Transverse colon (tissue), 4 donors: ENCODE measurements at regions not wholly inside any gene's neighbourhood (a gene's known extent, or its start where the extent isn't known, plus 50 kb on each side); places are given as distances from the start of the nearest gene placed in this dataset.

Experiments used
- DNase-seq: peaks from one replicate; pipeline ENCODE4 v3.0.0-alpha.2; 2019
- H3K27ac ChIP-seq, 4 donors: fragments of 200-600 bp; sonication (generic); 2 replicates each; pipeline ENCODE4 v1.5.1; 2016 to 2018; ENCODE audit warnings: inconsistent platforms in 4 of 4
- H3K27me3 ChIP-seq: fragments of 200-600 bp; sonication (generic); 2 replicates; pipeline ENCODE4 v1.5.1; 2017; ENCODE audit warnings: inconsistent platforms
- H3K36me3 ChIP-seq, 4 donors: fragments of 200-600 bp; sonication (generic); 2 replicates each; pipeline ENCODE4 v1.5.1; 2017 to 2019; ENCODE audit warnings: inconsistent platforms in 4 of 4
- H3K4me1 ChIP-seq, 4 donors: fragments of 200-600 bp; sonication (generic); 2 replicates each; pipeline ENCODE4 v1.5.1; 2017 to 2020; ENCODE audit warnings: inconsistent platforms in 4 of 4
- H3K4me3 ChIP-seq, 4 donors: fragments of 200-600 bp; sonication (generic); 1 replicate in 1 of 4; 2 replicates in 3 of 4; pipeline versions ENCODE4 v1.5.1 to v1.6.1; 2017 to 2019; ENCODE audit warnings: inconsistent platforms in 4 of 4
- H3K9me3 ChIP-seq, 2 donors: fragments of 200-600 bp; sonication (generic); 2 replicates each; pipeline ENCODE4 v1.5.1; 2017 to 2019; ENCODE audit warnings: inconsistent platforms in 2 of 2
- CTCF ChIP-seq, 5 experiments: fragments of 200-600 bp in 3 of 5; fragments of 450-650 bp in 2 of 5; sonication (generic) in 3 of 5; IDR thresholded peaks; 1 replicate in 2 of 5; 2 replicates in 3 of 5; pipeline ENCODE4 v1.5.1; 2016 to 2017; ENCODE audit warnings: antibody characterized with exemption in 5 of 5, inconsistent platforms in 3 of 5, mild to moderate bottlenecking in 2 of 5, moderate library complexity in 1 of 5
- EP300 ChIP-seq: sonication (generic); formaldehyde crosslinking; IDR thresholded peaks from one replicate; pipeline ENCODE4 v1.6.1; 2017; ENCODE audit warnings: antibody characterized with exemption, low read depth
- POLR2A ChIP-seq: fragments of 450-650 bp; IDR thresholded peaks from one replicate; pipeline ENCODE4 v1.6.1; 2016; ENCODE audit warnings: antibody characterized with exemption, mild to moderate bottlenecking, moderate library complexity
- POLR2AphosphoS5 ChIP-seq, 3 donors: sonication (generic); formaldehyde crosslinking; IDR thresholded peaks; one replicate each; pipeline ENCODE4 v1.6.1; 2016; ENCODE audit warnings: antibody characterized with exemption in 3 of 3
- WGBS, 2 donors: methylation state at CpG; one replicate each; pipeline ENCODE4 v1.1.5; 2018; ENCODE audit warnings: low coverage in 1 of 2; 5-methylcytosine and 5-hydroxymethylcytosine counted together
- in situ Hi-C, 4 donors: fragments of 200-750 bp; cut with MboI; loops; one replicate each; pipeline versions ENCODE4 v1.15.0 to v1.15.1; 2017; ENCODE audit warnings: low sequenced_read_pairs in 3 of 4, low pct_ligation_motif_present in 1 of 4, low pct_unique_long_range_greater_than_20kb in 1 of 4
- intact Hi-C: fragments of 100-400 bp; cut with DNase I; formaldehyde crosslinking; loops from one replicate; pipeline ENCODE4 v1.15.1; 2023; ENCODE audit warnings: low total_unique reads

GRCh38 chr16:27717726-27718125, 167.8 kb downstream of the KATNIP start:
- 94% methylated on average over 2 of the region's 2 CpGs; no CpG with 5 or more reads in 1 of the 2 donors for WGBS, 2 donors
- H3K9me3 ChIP-seq = no peaks in the 10 kb centered on the region
- peak overlapping the region in 1 of 4 donors; percentile 17 for H3K27ac ChIP-seq
- H3K27me3 ChIP-seq = no peaks in the 10 kb centered on the region
- in situ Hi-C loops = no loop called here
- intact Hi-C loops = no loop called here
- H3K4me3 ChIP-seq = no peak overlapping the region
- no peaks in the 10 kb centered on the region for H3K36me3 ChIP-seq
- TF ChIP-seq EP300 = no peak
- TF ChIP-seq CTCF (IDR thresholded peaks at IDR 0.05) = no peak
- TF ChIP-seq POLR2AphosphoS5 (IDR thresholded peaks at IDR 0.05) = no peak
- no peak for TF ChIP-seq POLR2A
- no peak for DNase-seq
- H3K4me1 ChIP-seq = peaks cover 0 to 15% (median 13%) of the 10 kb centered on the region in 4 donors

GRCh38 chr16:27718201-27719105, 168.5 kb downstream of the KATNIP start:
- in situ Hi-C loops (no loop called here), intact Hi-C loops (no loop called here)
- Histone ChIP-seq H3K36me3 (no peaks in the 10 kb centered on the region), H3K27me3 (no peaks in the 10 kb centered on the region), H3K4me1 (peaks cover 0 to 20% (median 17%) of the 10 kb centered on the region in 4 donors), H3K27ac (peak overlapping the region in 1 of 4 donors; percentile 17), H3K9me3 (no peaks in the 10 kb centered on the region), H3K4me3 (no peak overlapping the region)
- no peak for DNase-seq
- WGBS, 2 donors = 20 to 75% methylated on average over 1 to 15 of the region's 15 CpGs
- TF ChIP-seq POLR2A (no peak), EP300 (no peak), POLR2AphosphoS5 (IDR thresholded peaks at IDR 0.05) (no peak), CTCF (IDR thresholded peaks at IDR 0.05) (no peak)

GRCh38 chr16:27719106-27719445, 169.1 kb downstream of the KATNIP start:
- Histone ChIP-seq H3K4me3 (no peak overlapping the region), H3K27me3 (no peaks in the 10 kb centered on the region), H3K27ac (peak overlapping the region in 2 of 4 donors; percentile 19 to 48), H3K4me1 (peaks cover 2 to 27% (median 22%) of the 10 kb centered on the region in 4 donors), H3K9me3 (no peaks in the 10 kb centered on the region), H3K36me3 (no peaks in the 10 kb centered on the region)
- intact Hi-C loops (no loop called here), in situ Hi-C loops (no loop called here)
- no peak for DNase-seq
- TF ChIP-seq POLR2AphosphoS5 (IDR thresholded peaks at IDR 0.05) (no peak), CTCF (IDR thresholded peaks at IDR 0.05) (no peak), POLR2A (no peak), EP300 (no peak)
- WGBS, 2 donors = 94% methylated on average over 3 of the region's 3 CpGs; no CpG with 5 or more reads in 1 of the 2 donors

GRCh38 chr16:27720731-27721530, 171.0 kb downstream of the KATNIP start:
- H3K4me1 ChIP-seq = peaks cover 14 to 38% (median 33%) of the 10 kb centered on the region in 4 donors
- H3K36me3 ChIP-seq = no peaks in the 10 kb centered on the region
- in situ Hi-C loops = no loop called here
- H3K9me3 ChIP-seq = no peaks in the 10 kb centered on the region
- H3K27ac ChIP-seq = peak overlapping the region; percentile 57 to 76 (median 66)
- H3K27me3 ChIP-seq = no peaks in the 10 kb centered on the region
- H3K4me3 ChIP-seq = no peak overlapping the region
- WGBS, 2 donors = 14 to 77% methylated on average over 1 to 20 of the region's 20 CpGs
- no peak for DNase-seq
- intact Hi-C loops = no loop called here
- no peak for TF ChIP-seq POLR2A
- TF ChIP-seq POLR2AphosphoS5 (IDR thresholded peaks at IDR 0.05) = no peak
- TF ChIP-seq EP300 = no peak
- TF ChIP-seq CTCF (IDR thresholded peaks at IDR 0.05) = no peak
